ENCODE measurements at regions not wholly inside any gene's neighbourhood (a gene's known extent, or its start where the extent isn't known, plus 50 kb on each side); places are given as distances from the start of the nearest gene placed in this dataset.
"Not testable (repeated sequence)": the region's sequence is repeated elsewhere in the genome, so short reads cannot be mapped to it uniquely, and the experiment has no call there.

GRCh38 chr6:115191989-115192388 lies 849.2 kb upstream of the HS3ST5 start:
- no TSS peak for BruUV-seq (replicated peaks)
- intact Hi-C loops (cut with micrococcal nuclease; ENCODE audit: unreplicated experiment): no loop called here
- Mint-ChIP-seq H3K4me3 (ENCODE audit: low read depth, unreplicated experiment) (no peak overlapping the region), H3K27ac (ENCODE audit: unreplicated experiment) (no peak overlapping the region), H3K36me3 (ENCODE audit: insufficient read depth, unreplicated experiment) (no peaks in the 10 kb centered on the region), H3K27me3 (ENCODE audit: unreplicated experiment) (no peaks in the 10 kb centered on the region), H3K9me3 (ENCODE audit: low read depth, unreplicated experiment) (peaks cover 16% of the 10 kb centered on the region), H3K4me1 (ENCODE audit: low read depth, unreplicated experiment) (no peaks in the 10 kb centered on the region)
- CTCF ChIA-PET: no interaction called here
- DNase-seq: no peak
- no peak for TF ChIP-seq CTCF (IDR thresholded peaks at IDR 0.05; ENCODE audit: unreplicated experiment)

GRCh38 chr6:115190534-115190933 lies 847.7 kb upstream of the HS3ST5 start:
- no peaks in the 10 kb centered on the region for H3K36me3 Mint-ChIP-seq (ENCODE audit: insufficient read depth, unreplicated experiment)
- H3K4me1 Mint-ChIP-seq (ENCODE audit: low read depth, unreplicated experiment): no peaks in the 10 kb centered on the region
- no peak overlapping the region for H3K27ac Mint-ChIP-seq (ENCODE audit: unreplicated experiment)
- CTCF ChIA-PET: no interaction called here
- intact Hi-C loops (cut with micrococcal nuclease; ENCODE audit: unreplicated experiment): no loop called here
- H3K9me3 Mint-ChIP-seq (ENCODE audit: low read depth, unreplicated experiment): peaks cover 16% of the 10 kb centered on the region
- no TSS peak for BruUV-seq (replicated peaks)
- no peaks in the 10 kb centered on the region for H3K27me3 Mint-ChIP-seq (ENCODE audit: unreplicated experiment)
- no peak overlapping the region for H3K4me3 Mint-ChIP-seq (ENCODE audit: low read depth, unreplicated experiment)
- TF ChIP-seq CTCF (IDR thresholded peaks at IDR 0.05; ENCODE audit: unreplicated experiment): no peak
- no peak for DNase-seq

GRCh38 chr6:115175456-115175855 lies 832.6 kb upstream of the HS3ST5 start:
- H3K4me3 Mint-ChIP-seq (ENCODE audit: low read depth, unreplicated experiment); BruUV-seq (replicated peaks); H3K4me1 Mint-ChIP-seq (ENCODE audit: low read depth, unreplicated experiment); H3K27ac Mint-ChIP-seq (ENCODE audit: unreplicated experiment); H3K36me3 Mint-ChIP-seq (ENCODE audit: insufficient read depth, unreplicated experiment); H3K27me3 Mint-ChIP-seq (ENCODE audit: unreplicated experiment); intact Hi-C loops (cut with micrococcal nuclease; ENCODE audit: unreplicated experiment); CTCF ChIA-PET; H3K9me3 Mint-ChIP-seq (ENCODE audit: low read depth, unreplicated experiment); DNase-seq: not testable (repeated sequence)

- intact Hi-C loops (cut with micrococcal nuclease; ENCODE audit: unreplicated experiment); H3K4me1 Mint-ChIP-seq (ENCODE audit: low read depth, unreplicated experiment); H3K27ac Mint-ChIP-seq (ENCODE audit: unreplicated experiment); CTCF ChIA-PET; H3K36me3 Mint-ChIP-seq (ENCODE audit: insufficient read depth, unreplicated experiment); H3K4me3 Mint-ChIP-seq (ENCODE audit: low read depth, unreplicated experiment); BruUV-seq (replicated peaks); DNase-seq; H3K27me3 Mint-ChIP-seq (ENCODE audit: unreplicated experiment): not testable (repeated sequence)
- H3K9me3 Mint-ChIP-seq (ENCODE audit: low read depth, unreplicated experiment): peaks cover 22% of the 10 kb centered on the region
Observed at GRCh38 chr6:115165912-115166311, 823.1 kb upstream of the HS3ST5 start.

- no TSS peak for BruUV-seq (replicated peaks)
- Mint-ChIP-seq H3K27me3 (ENCODE audit: unreplicated experiment) (no peaks in the 10 kb centered on the region), H3K4me3 (ENCODE audit: low read depth, unreplicated experiment) (no peak overlapping the region), H3K36me3 (ENCODE audit: insufficient read depth, unreplicated experiment) (no peaks in the 10 kb centered on the region), H3K4me1 (ENCODE audit: low read depth, unreplicated experiment) (no peaks in the 10 kb centered on the region), H3K9me3 (ENCODE audit: low read depth, unreplicated experiment) (peaks cover 11% of the 10 kb centered on the region), H3K27ac (ENCODE audit: unreplicated experiment) (no peak overlapping the region)
- CTCF ChIA-PET: no interaction called here
- intact Hi-C loops (cut with micrococcal nuclease; ENCODE audit: unreplicated experiment): no loop called here
- no peak for DNase-seq
- no peak for TF ChIP-seq CTCF (IDR thresholded peaks at IDR 0.05; ENCODE audit: unreplicated experiment)
Observed at GRCh38 chr6:115159733-115160132, 816.9 kb upstream of the HS3ST5 start.

Measured in Calu3 (cell line).